ENCODE measurements at regions not wholly inside any gene's neighbourhood (a gene's known extent, or its start where the extent isn't known, plus 50 kb on each side); places are given as distances from the start of the nearest gene placed in this dataset.
"Not testable (repeated sequence)": the region's sequence is repeated elsewhere in the genome, so short reads cannot be mapped to it uniquely, and the experiment has no call there.

DNA sequence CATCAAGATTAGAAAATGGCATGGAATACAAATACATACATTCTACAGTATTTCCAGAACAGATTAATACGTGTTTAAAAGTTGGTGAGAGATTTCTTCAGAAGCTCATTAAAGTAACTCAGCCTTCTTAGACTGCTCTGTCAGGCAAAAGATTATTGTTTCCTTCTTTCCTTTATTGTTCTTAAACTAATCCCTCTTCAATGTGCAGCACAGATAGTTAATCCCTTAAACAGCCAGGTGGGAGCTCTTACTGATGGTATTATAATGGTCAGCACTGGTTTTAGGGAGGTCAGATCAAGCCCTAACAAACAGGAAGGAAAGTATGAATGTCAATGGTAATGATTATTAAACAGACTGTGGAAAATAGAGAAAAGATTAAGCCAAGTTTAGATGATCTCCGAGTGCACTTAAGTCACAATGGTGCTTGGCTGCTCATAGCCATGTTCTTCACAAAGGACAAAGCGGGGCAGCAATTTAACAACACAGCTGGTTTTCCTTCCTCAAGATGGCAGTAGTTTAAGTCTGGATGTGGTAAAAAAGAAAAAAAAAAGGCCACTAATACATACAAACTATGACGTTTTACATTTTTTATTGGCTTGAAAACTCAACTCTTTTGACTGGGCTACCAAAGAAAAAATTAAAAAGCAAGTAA lies 992.6 kb downstream of the PCDH9 start:
- no peak for DNase-seq

DNA sequence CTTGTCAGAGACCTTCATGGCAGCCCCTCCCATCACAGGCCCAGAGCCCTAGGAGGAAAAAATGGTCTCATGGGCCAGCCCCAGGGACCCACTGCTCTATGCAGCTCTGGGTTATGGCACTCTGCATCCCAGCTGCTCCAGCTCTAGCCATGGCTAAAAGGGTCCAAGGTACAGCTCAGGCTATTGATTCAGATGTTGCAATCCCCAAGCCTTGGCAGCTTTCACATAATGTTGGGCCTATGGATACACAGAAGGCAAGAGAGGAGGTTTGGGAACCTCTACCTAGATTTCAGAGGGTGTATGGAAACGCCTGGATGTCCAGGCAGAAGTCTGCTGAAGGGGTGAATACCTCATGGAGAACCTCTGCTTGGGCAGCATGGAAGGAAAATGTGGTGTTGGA lies 996.0 kb downstream of the PCDH9 start:
- no peak for DNase-seq

DNA sequence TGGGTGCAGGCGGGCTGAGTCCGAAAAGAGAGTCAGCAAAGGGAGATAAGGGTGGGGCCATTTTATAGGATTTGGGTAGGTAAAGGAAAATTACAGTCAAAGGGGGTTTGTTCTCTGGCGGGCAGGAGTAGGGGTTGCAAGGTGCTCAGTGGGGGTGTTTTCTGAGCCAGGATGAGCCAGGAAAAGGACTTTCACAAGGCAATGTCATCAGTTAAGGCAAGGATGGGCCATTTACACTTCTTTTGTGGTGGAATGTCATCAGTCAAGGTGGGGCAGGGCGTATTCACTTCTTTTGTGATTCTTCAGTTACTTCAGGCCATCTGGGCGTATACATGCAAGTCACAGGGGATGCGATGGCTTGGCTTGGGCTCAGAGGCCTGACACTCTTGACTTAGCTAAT lies 998.2 kb downstream of the PCDH9 start:
- not testable (repeated sequence) for DNase-seq

DNA sequence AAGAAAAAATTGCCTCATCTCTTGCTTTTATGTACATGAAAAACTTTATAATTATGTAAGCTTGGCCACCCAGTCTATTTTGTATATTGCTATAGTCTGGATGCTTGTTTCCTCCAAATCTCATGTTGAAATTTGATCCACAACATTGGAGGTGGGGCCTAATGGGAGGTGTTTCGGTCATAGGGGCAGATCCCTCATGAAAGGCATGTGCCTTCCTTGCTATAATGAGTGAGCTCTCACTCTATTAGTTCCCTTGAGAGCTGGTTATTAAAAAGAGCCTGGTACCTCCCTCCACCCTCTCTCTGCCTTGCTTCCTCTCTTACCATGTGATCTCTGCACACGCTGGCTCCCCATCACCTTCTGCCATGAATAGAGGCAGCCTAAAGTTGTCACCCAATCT lies 1005.1 kb downstream of the PCDH9 start:
- no peak for DNase-seq

DNA sequence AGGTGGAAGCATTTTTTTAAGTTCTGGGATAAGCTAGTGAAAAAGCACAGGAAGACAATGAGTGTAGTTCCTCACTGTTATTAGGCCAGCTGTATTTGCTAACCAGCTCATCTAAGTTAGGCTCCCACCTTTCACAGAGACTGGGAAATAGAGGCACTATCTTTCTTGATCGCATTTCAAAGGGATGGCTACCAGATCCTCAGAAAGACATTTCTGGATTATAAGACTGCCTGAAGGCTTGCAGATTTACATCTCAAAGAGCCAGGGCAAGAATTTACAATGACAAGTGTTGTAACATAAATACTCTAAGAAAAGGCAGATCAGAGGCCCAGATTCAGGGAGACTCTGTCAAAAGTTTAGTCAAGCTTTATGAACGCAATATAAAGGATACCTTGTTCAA lies 1005.5 kb downstream of the PCDH9 start:
- DNase-seq, result no peak

DNA sequence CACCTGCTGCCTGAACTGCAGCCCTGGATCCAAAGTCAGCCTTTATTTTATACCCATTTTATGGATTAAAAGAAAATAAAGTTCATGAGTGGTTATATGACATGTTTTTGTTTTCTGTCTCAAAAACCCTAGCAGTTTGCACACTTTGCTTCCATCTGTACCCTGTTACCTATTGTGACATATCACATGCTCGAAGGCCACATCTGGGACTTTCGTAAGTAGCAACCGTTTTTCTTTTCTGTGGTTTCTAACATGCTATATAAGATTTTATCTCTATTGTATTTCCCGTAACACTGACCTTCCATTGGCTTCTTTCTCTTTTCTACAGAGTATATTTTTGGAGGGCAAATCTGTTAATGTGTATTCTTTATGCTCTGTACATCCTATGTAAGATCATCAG lies 1007.2 kb downstream of the PCDH9 start:
- no peak for DNase-seq

DNA sequence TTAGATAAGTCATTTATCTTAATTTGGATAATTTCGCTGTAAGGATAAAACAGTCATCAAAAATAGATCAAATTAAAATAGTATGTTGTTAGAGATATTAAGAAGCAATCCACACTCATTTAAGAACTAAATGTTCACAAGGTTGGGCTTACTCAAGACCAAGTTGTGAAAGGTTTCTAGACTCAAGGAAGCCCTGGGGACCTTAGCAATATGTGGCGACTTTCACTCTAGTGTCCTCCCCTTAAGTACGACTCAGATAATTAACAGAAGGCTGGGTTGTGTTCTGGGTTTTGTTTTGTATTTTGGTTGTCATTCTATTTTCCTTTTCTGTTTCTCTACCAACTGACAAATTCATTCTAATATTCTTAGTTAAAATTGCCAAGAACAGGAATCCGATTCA lies 1008.0 kb downstream of the PCDH9 start:
- DNase-seq, result no peak

DNA sequence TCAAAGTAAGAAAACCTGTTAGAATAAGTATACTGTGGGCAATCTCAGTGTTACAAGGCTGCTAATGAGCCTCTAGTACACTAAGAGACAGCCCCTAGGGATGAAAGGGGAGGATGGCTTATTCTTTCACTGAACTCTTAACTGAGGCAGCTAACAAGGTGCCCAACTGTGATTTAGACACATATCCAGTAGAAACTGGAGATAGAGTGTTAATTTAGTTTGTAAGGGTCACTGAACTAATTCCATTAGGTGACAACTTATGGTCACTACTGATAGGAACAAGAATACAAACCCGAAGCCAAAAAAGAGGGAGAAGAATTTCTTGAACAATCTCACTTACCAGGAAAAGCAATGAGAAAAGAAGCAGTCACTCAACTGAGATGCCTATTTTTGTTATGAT lies 1010.6 kb downstream of the PCDH9 start:
- no peak for DNase-seq

DNA sequence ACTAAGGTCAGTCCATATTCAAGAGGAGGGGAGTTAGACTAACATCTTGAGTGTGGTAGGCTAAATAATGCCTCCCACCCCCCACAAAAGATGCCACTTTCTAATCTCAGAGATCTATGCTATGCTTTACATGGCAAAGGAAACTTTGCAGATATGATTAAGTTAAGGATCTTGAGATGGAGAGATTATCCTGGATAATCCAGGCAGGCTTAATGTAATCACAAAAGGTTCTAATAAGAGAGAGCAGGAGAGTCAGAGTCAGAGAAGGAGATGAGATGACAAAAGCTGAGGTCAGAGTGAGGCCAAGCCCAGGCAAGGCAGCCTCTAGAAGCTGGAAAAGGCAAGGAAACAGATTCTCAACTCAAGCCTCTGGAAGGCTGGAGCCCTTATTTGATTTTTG lies 1011.6 kb downstream of the PCDH9 start:
- DNase-seq, result no peak

DNA sequence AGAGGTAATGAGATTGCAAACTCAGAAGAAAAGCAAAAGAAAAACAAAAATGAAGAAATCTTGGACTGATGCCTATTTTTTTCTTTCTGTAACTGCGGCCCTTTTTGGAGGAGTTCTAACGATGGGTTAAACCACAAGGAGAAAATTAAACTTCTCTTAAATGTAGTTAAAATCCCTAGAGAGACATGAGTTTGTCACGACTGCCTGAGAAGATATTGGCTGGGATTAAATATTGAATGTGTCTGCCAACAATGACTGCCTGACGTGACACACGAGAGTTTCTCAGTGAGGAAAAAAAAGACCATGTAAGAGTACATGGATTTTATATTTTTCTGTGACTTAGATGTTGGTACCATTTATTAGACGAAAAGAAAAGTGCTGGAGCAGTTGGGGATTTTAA lies 1013.4 kb downstream of the PCDH9 start:
- no peak for DNase-seq

DNA sequence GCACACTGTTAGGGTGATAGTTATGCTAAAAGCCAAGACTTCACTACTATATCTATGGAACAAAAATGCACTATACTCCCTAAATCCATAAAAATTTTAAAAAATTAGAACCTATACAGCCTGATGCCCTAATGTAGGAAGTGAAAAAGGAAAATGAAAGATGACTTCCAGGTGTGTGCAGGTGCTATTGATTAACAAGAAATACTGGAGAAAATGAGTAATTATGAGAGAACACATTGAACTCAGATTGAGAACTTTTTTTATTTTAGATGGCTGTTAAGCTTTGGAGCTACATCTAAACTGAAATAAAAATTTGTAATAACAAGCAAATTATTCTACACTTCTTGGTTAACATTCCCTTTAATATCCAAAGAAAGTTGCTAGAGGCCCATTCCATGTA lies 1015.7 kb downstream of the PCDH9 start:
- no peak for DNase-seq

DNA sequence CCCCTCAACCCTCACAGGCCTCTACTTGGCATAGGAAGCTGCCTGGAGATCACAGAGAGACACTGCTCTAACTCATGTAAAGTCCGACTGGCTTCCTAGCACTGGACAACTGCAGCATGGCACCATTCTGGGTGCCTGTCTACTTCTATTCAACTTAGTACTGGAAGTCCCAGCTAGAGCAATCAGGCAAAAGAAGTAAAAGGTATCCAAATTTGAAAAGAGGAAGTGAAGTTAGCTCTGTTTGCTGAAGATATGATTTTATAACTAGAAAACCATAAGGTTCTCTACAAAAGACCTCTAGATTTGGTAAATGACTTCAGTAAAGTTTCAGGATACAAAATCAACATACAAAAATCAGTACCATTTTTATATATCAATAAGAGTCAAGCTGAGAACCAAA lies 1017.6 kb downstream of the PCDH9 start:
- DNase-seq, result no peak

DNA sequence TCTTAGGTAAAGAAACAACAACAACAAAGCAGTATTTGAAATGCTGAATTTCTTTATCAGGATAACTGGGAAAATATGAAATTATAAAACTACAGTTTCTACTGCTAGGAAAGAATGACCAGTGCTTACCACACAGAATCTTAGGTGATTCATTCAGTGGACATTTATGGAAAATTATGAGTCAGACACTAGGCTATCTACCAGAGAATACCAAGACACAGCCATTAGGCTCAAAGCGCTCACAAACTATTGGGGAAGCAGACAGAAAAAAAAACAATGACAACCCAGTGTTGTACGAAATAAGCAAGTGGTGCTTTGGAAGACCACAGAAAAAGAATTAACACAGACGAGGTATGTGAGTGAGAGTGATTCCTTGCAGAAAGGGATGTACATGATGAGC lies 1019.5 kb downstream of the PCDH9 start:
- DNase-seq, result no peak

DNA sequence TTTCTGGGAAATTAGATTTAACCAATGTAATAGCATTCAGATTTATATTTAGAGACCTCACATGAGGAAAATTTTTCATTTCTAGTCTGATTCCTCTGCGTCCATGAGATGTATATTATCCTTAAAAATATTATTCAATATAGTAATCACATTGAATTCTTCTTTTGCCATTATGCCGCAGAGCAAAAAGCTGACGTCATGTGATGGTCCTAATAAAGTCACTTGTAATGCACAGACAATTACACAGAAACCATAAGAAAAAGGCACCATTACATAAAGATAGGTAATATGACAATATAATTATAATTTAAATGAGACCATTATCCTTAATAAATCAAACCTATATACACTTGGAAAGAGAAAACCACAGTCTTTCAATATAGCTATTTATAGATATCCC lies 1021.5 kb downstream of the PCDH9 start:
- DNase-seq, result no peak

DNA sequence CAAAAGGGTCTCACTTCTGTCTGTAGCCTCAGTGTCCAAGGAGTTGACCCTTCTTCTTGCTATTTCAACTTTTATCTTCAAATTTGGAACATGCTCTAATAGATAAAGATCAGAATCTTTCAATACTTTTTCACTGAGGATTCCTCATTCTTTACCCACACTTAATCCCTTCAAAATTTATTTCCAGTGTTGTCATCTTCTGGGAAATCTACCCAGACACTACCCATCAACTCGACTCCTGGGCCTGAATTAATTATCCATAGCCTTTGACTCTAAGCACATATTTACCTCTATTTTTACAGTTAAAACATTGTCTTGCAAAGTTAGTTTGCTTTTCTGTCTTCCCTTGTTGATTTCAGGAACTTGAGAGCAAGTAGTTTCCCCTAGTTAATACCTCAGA lies 1022.5 kb downstream of the PCDH9 start:
- no peak for DNase-seq

DNA sequence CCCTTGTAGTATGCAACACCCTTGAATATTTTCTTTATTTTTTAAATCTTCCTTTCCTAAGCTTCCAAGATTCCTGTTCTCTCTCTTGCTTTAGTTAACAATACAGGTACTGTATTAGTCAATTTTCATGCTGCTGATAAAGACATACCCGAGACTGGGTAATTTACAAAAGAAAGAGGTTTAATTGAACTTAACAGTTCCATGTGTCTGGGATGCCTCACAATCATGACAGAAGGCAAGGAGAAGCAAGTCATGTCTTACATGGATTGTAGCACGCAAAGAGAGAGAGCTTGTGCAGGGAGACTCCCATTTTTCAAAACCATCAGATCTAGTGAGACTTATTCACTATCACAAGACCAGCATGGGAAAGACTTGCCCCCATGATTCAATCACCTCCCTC lies 1024.3 kb downstream of the PCDH9 start:
- no peak for DNase-seq

DNA sequence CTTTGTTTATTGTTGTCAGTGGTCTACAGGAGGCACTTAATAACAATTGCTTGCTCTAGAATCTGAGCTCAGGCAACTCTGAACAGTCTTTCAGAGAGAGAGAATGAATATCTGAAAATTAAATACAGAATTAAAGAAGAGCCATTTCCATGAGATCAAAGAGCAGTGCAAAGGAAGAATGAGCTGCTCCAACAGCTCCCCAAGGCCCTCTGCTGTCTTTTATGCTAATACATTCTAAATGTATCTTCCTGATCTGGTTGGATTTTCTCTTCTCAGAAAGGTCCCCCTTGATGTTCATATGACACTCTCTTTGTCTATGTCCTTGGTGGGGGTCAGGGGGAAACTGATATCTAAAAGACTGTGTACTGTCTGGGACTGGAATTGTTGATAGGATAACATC lies 1029.6 kb downstream of the PCDH9 start:
- DNase-seq, result no peak

DNA sequence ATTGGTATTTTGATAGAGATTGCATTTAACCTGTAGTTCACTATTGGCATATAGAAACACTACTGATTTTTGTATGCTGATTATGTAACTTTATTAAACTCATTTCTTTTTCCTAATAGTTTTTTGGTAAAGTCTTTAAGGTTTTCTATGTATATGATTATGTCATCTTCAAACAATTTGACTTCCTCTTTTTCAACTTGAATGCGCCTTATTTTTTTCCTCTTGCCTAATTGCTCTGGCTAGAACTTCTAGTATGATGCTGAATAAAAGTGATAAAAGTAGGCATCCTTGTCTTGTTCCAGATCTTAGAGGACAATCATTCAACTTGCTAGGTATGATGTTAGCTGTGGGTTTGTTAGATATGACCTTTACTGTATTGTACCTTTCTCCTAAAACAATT lies 1034.9 kb downstream of the PCDH9 start:
- no peak for DNase-seq

DNA sequence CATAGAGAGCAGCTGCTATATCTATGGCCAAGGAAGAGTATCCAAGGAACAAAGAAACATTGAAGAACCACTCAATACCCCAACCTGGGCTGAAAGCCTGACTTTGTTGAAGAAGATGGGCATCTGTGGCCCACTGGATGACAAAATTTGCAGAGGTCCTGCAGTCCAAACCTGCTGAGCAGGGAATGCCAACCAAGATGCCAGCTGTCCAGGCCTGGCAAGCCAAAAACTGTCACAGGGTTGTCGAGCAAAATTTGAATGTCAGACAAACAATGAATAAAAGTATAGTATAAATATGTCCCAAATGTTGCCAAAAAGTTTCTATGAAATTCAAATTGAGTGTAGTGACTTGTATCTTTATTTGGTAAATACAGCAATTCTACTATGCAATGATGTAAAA lies 1040.2 kb downstream of the PCDH9 start:
- no peak for DNase-seq

DNA sequence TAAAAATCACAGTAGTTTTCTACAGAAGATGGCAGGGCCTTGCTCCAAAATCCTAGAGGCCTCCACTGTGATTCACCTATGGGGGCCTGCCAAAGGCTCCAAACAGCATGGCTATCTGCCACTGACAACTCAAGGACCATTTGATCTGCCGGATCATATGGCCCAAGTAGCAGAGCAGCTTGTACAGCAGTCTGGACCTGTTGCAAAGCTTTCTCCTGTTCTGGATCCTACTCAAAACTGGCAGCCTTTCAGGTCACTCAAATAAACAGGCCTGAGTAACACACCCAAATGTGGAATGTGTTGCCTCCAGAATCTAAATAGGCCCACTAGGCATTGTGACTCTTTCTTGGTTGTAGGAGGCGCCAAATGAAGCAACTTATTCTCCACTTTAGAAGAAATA lies 1049.3 kb downstream of the PCDH9 start:
- no peak for DNase-seq

DNA sequence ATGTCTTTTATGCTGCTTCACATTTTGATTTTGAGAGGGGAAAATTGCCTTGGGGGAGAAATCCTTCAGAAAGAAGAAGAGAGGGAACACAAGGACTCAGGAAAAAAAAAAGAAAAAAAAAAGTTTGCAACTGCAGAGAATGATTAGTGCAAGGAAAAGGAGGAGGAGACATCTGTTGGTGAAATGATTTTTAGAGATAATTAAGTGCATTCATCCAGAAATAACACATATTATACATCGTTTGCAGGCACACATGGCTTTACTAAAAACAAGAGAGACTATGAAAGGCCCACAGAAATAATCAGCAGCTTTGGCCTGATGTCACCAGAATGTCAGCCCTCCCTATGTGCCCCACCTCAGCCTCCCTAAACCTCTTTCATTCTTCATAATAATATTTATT lies 1058.2 kb downstream of the PCDH9 start:
- no peak for DNase-seq

DNA sequence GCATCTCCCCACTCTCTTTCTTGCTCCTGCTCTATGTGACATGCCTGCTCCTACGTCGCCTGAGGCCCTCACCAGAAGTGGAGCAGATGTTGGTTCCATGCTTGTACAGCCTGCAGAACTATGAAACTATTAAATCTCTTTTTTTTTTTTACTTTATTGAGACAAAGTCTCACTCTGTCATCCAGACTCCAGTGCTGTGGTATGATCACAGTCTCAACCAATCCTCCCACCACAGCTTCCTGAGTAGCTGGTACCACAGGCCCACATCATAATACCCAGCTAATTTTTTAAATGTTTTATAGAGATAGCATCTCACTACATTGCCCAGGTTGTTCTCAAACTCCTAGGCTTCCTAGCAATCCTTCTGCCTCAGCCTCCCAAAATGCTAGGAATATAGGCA lies 1067.7 kb downstream of the PCDH9 start:
- DNase-seq, result no peak

DNA sequence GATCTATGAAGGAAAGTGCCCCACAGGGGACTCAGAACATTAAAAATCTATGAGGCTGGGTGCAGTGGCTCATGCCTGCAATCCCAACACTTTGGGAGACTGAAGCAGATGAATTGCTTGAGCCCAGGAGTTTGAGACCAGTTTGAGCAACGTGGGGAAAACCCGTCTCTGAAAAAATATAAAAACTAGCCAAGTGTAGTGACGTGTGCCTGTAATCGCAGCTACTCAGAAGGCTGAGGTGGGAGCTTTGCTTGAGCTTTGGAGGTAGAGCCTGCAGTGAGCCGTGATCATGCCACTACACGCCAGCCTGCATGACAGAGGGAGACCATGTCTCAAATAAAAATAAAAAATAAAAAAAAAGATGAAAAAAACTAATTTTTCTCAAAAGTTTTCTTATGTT lies 1070.6 kb downstream of the PCDH9 start:
- no peak for DNase-seq

DNA sequence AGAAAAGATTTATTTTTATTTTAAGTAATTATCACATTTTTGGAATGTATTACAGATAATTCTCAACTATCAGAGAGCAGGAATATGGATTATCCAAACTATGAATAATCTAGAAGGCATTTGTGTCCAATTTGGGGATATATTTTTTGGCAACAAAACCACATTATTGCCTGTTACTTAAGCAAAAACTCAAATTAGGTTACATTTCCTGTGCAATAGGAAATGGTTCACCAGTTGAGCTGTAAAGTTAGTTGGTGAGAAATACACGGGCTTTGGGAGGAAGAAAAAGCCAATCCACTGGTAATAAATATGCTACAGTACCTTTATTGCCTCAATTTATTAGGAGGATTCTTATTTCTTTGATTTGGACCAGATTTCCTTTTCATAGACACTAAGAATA lies 1075.2 kb downstream of the PCDH9 start:
- no peak for DNase-seq

DNA sequence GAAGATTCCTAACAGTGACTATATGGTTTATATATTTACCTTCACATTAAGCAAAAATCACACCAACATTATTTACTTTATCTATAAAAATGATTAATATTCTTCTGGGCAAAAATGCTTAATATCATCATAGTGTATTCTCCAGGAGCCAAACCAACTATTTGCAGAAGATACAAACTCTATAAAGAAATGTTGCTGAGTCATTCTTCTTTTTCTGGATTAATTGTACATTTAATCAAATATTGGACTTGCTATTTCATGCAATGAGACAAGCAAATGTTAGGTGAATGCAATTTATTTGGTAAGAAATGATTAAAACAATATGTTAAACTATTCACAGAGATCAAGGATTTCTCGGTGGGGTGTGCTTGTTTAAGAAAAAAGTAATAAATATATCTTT lies 1075.8 kb downstream of the PCDH9 start:
- no peak for DNase-seq

DNA sequence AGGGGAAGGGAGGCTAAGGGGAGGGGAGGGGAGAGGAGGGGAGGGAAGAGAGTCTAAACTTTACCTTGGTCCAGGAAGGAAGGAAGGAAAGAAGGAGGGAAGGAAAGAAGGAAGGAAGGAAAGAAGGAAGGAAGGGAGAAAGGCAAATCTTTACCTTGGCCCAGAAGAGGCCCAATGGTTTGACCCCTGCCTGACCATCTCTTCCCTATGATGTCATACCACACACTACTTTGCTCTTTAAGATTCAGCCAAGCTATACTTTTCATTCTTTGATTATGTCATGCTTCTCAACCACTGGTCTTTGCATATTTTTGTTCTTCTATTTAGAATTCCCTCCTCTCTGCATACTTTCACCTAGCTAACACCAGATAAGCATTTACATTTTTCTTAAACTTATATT lies 1077.5 kb downstream of the PCDH9 start:
- no peak for DNase-seq
